HG03378 (cell line): ENCODE measurements at regions not wholly inside any gene's neighbourhood (a gene's known extent, or its start where the extent isn't known, plus 50 kb on each side); places are given as distances from the start of the nearest gene placed in this dataset.

Experiments
- ATAC-seq: cut with Tn5 transposase; IDR thresholded peaks from one replicate; pipeline ENCODE4 v1.9.1; 2021; ENCODE audit warnings: mild to moderate bottlenecking, moderate library complexity; ENCODE audit not compliant: unreplicated experiment

DNA sequence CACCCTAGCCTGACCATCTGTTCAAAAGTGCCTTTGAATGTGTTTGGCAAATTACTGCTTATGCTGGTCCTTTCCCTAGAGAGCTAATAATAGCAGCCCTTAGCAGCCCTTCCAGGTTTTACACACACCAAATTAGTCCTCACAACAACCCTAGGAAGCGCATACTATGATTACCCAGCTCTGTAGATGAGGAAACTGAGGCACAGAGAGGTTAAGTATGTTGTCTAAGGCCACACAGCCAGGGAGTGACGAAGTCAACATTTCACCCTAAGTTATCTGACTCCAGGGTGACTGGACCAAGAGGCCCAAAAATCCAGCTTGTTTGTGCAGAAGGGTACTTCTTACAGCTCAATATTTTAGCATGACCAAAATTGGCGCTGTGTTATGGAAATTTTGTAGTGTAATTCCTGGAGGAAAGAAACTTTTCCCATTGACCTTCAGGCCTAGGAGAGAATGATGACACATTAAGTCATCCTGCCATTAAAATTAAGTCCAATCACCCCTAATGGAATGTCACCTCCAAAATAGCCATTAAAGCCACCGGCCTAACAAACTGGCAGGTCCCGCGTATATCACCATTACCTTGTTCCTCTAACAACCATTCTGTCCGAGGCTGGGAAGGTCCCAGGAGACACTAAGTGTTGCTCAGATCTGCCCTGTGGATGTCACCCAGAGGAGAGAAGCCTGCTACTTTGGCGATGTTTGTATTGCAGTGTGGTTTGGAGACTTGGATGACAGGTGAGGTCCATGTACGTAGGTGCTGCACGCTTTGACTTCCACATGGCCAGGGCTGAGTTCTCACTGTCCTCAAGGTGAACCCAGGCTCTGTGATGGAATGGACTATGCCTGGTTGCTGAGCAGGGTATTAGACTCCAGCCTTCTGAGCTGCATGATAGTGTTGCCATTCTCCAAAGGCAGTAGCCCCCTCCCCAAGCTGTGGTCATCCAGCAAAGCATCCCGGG lies 258.3 kb downstream of the TOMM20 start:
- ATAC-seq: no peak

DNA sequence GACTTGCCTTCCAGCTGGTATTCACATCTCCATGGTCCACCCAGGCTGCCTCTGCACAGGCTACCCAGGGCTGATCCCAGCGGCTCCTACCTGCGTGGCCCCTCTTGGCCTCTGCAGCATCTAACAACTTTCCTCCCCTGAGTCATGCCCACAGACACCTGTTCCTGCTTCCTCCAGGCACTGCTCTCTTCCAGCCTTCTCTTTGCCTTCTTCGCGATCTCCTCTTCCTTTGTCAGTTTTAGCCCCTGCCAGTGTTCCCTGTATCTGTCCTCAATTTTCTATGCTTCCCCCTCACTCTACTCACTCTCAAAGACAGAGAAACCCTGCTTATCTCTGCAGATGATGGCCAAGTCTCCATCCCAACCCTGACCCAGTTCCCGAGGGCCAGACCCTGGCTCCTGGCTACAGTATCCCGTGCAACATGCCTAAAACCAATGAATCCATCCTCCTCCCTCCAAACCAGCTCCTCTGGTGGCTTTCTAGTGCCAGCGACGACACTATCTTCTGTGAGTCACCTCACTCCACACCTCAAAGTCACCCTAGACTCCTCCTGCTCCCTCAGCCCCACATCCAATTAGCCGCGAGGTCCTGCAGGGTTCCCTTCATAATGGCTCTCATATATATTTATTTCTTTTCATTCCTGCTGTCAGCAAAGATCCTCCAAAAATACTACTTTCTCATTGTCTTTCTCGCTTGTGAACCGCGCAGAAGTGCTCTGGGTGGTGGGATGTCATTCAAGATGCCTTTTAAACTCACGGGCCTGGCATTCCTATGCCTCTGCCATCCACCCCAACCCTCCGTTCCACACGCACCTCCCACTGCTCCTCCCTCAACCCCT lies 259.2 kb downstream of the TOMM20 start:
- no peak for ATAC-seq

DNA sequence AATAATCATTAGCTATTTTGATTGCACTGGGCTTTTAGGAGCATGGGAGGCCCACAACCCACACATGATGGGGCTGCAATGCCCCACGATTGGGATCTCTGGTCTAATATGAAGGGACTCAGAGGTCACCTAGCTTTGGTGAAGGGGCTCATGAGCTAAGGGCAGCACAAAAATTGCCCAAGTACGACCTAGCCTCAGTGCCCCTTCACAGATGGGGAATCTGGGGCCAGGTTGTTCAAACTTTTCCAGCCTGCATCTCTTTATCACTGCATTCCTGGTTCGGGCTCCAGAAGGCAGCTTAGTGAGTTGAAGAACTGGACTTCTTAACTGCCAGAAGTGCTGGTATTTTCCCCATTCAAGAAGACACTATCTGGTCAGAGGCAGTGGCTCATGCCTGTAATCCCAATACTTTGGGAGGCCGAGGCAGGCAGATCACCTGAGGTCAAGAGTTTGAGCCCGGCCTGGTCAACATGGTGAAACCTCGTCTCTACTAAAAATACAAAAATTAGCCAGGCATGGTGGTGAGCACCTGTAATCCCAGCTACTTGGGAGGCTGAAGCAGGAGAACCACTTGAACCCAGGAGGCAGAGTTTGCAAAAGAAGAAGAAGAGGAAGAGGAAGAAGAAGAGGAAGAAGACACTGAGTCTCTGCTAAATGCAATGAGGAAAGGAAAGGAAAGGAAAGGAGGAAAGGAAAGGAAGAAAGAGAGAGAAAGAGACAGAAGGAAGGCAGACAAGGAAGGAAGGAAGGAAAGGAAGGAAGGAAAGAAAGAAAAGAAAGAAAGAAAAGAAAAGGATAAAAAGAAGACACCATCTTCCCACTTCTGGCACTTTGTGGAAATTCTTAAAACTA lies 258.5 kb upstream of the IRF2BP2 start:
- ATAC-seq: no peak

DNA sequence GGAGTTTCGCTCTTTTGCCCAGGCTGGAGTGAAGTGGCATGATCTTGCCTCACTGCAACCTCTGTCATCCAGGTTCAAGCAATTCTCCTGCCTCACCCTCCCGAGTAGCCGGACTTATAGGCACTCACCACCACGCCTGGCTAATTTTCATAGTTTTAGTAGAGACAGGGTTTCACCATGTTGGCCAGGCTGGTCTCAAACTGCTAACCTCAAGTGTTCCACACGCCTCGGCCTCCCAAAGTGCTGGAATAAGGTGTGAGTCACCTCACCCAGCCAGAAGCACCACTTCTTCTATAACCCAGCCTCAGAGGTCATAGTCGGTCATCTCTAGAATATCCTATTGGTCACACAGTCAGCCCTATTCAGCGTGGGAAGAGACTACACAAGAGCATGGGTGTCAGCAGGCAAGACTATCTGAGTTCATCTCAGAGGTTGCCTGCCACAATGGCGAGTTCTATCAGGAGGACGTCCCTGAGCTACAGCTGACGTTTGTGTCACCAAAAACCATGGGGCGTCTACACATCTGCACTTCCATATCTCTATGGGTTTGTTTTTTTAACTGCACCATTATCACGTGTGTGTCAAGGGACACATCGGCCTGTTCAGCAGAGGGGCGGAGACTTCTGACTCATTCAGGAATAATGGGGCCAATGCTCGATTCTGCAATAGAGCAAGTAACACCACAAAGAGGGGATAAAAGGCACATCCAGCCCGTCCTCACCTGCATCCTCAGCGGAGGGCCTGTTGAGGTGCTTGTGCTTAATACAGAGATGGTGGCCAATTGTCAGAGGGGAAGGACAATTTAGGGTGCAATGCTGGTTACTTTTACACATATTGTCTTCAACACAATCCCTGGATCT lies 256.3 kb upstream of the IRF2BP2 start:
- no peak for ATAC-seq

DNA sequence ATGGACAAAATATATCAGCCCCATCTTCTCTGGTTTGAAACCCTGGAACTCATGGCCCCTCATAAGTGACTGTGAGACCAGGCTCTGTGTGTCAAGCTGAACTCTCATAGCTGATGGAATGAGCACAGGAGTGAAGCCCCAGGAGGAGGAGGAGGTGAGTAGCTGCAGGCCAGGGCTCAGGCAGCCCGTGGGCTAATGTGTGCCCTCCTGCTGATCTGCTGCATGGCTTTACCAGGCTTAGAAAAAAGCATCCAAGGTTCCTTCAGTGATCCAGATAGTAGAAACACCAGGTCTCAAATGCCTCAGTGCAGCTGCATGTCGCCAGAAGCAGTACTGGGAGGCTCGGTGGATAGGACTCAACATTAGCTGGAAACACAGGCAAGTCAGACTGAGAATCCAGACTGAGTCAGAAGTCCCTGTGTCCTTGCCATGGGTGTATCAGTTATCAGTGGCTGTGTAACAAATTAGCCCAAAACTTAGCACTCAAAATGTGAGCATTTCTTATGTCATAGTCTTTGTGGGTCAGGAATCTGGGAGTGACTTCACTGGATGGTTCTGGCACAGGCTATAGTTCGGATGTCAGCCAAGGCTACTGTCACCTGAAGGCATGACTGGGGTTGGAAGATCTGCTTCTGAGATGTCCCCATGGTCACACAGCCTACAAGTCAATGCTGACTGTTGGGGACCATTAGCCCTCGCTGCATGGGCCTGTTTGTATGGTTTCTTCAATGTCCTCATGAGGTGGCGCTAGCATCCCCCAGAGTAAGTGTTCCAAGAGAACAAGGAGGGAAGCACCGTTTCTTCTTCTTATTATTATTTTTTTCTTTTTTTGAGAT lies 255.4 kb upstream of the IRF2BP2 start:
- no peak for ATAC-seq

DNA sequence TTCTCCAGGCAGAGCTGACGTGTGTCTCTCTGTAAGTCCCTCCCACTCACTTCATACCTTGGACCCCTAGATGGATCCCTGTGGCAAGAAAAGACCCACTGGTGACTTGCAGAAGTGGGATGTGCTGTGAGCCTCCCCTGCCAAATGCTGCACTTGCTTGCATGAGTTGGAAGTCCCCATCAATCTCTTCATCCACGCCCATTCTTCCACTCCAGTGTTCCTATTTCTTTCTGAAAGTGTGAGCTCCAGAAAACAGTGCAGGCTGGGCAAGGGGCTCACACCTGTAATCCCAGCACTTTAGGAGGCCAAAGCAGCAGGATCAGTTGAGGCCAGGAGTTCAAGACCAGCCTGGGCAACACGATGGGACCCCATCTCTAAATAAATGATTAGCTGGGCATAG lies 254.1 kb upstream of the IRF2BP2 start:
- no peak for ATAC-seq

DNA sequence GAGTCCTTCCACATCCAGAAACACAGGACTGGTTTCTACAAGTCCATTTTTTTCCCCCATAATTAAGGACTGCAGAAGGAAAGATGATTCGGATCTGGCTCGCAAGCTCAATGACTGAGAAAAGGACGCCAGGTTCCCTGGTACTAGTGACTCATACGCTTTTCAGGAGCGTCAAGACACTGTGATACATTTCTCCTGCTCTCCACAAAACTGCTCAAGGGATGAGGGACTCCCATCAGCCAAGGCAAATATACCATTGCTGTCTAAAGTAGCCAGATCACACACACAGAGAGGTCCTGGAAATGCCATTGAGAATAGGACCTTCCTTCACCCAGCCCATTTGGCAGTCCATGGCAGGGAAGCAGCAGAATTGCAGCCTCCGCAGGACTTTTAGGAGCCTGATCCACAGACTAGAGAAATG lies 253.6 kb upstream of the IRF2BP2 start:
- ATAC-seq: no peak

DNA sequence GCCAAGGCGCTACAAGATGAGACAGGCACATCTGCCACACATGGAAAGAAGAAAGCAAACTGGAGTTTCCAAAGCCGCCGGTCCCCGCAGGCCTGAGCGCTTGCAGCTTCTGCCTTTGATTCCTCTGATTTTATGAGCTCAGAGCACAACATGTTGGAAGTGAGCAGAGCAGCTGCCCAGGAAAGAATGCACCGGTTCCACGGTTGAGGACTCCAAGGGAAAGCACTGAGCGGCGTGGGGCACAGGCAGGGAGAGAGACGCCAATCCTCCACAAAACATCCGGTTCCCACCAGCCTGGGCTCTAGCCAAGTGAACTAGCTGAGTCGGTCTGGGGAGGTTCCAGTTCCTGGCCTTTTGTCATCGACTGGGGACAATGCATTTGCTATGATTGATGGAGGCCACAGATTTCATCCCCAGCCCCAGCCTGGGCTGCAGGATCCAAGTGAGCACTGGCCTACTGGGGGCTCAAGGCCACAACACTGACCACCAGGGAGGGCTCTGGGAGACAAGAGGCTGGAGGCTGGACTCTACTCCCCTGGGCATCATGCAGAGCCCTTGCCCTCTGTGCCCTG lies 253.1 kb upstream of the IRF2BP2 start:
- ATAC-seq: no peak

DNA sequence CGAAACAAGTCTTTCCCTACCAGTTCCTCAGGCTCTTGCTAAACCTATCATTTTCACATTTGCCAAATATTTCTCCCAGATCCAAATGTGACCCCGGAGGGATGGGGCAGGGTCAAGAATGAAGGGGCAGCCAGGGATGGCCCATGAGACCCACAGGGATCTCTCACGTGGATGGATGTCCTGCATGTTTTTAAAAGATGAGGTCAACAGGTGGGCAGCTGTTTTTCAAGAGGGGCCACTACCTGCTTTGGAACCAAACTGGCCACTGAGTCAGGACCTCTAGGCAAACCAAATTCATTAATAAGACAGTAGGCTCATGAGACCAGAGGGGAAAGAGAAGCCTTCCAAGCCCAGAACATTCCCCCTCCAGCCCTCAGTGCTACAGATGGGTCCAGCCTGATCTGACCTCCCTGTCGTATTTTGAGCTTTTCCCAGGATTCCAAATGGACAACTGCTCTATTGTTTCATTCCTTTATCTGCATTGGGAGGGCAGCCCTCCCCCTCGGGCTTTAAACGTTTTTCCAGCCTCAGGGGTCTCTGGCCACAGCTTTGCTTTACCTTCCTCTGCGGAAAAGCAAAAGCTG lies 252.5 kb upstream of the IRF2BP2 start:
- ATAC-seq: no peak

DNA sequence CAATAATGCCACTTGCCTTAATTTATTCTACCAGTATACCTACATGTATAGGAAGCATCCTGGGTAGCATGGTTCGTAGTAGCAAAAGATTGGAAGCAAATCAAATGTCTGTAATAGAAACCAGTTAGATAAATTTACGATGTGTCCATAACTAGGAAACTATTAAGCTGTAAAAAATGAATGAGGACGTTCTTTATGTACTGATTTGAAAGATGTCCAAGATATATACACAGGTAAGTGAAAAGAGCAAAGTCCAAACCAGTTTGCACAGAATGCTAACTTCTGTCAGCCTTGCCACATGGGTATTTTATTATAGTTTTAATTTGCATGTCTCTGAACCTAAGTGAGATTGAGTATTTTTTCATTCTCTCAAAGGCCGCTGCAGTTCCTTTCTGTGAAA lies 251.8 kb upstream of the IRF2BP2 start:
- no peak for ATAC-seq

DNA sequence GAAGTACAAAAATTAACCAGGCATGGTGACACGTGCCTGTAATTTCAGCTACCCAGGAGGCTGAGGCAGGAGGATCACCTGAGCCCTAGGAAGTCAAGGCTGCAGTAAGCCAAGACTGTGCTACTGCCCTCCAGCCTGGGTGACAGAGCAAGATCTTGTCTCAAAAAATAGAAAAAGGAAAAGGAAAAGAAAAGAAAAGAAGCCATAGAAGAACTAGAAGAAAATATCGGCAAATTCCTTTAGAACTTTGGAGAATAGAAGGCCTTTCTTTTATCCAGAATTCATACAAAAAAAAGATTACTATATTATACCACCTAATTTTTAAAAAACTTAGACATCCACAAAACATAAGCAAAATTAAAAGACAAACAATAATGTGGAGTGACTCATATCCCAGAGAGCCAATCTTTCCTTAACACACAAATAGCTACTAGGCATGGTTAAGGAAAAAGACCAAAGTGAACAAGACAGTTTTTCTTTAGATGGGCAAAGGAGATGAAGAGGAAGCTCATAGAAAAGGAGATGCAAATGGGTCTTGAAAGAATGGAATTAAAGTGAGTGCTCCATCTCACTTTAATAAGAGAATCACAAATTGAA lies 251.1 kb upstream of the IRF2BP2 start:
- no peak for ATAC-seq

DNA sequence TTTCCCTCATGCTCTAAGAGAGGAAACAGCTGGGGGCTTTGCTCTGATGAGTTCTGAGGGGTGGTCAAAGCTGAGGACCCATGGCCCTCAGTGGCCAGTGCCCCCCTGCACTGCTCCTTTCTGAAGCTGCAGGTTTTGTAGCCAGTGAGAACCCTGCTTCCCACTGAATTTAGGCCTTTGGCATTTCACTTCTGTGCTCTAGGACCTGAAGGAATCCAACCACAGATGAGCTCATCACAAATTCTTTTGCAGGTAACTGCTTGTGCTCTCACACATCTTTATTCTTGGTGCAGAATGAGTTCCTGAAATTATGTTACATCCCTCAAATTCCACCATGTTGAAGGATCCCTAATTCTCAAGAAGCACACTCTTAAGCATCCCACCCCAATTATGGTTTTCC lies 248.7 kb upstream of the IRF2BP2 start:
- ATAC-seq: no peak

DNA sequence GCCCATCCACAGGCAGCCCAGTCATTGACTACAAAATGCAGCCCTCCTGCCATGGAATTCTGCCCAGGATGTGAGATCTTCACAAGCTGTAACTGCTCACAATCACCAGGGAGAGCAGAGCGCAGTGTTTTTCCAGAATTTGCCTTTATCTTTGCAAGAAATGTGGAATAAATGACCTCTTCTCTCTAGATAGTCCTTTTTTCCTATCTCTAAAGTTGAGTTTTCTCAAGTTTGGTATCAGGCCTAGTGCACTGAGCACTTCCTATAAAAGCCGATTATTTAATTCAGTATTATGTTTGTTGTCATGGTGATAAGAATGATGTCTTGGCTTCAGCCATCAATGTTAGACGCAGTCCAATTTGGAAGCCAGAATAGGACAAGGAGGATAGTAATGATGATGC lies 246.9 kb upstream of the IRF2BP2 start:
- ATAC-seq: no peak

DNA sequence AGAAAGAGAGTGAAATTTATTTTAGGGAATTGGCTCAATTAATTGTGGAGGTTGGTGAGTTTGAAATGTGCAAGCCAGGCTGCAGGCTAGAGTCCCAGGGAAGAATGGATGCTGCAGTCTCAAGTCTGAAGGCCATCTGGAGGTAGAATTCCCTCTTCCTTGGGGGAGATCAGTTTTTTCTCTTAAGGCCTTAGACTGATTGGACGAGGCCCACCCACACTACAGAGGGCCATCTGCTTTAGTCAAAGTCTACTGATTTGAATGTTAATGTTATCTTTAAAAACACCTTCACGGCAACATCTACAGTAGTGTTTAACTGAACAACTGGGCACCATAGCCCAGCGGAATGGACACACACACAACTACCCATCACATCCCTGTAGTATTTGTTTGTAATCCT lies 245.9 kb upstream of the IRF2BP2 start:
- ATAC-seq: no peak

DNA sequence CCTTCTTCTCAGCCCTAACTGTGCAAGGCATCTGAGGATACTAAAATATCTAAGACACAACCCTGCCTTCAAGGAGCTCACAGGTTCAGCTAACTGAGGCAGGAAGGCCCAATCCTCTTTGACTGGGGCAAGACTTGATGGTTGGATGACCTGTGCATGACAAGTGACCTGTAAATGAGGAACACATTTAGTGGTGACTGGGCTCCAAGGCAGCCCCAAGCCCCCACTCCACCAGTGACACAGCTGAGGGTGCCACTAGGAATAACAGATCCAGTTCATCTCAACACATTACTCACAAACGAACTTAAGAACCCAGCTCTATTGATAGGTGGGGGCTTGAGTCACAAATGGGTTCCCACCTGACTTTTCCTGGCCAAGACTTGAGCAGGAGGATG lies 244.7 kb upstream of the IRF2BP2 start:
- ATAC-seq: no peak

DNA sequence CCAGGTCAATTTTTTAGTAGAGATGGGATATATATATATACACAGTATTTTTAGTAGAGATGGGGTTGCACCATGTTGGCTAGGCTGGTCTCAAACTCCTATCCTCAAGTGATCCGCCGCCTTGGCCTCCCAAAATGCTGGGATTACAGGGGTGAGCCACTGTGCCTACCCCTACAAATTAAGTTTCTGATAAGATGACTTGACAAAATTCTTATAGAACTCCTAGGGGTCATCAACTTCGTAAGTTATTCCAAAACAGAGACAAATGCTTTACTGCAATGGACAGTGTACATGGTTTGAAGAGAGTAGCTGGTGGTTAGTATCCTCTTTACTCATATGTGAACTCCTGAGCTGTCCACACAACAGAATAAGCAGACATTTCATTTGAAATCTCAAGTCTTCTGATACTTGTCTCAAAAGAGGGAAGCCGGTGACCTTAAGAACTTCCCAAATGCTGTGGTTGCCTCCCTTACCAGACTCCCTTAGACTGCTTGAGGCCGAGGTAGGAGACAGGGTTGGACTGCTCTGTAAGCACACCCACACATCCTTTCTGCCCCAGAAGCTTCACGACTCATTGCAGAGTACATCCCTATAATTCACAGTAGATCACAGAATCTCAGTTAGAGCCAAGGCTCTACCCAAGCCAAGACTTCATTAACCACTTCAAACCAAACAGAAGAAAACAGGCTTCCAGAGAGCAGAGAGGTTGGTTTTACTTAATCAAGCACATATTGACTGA lies 244.1 kb upstream of the IRF2BP2 start:
- ATAC-seq: no peak

DNA sequence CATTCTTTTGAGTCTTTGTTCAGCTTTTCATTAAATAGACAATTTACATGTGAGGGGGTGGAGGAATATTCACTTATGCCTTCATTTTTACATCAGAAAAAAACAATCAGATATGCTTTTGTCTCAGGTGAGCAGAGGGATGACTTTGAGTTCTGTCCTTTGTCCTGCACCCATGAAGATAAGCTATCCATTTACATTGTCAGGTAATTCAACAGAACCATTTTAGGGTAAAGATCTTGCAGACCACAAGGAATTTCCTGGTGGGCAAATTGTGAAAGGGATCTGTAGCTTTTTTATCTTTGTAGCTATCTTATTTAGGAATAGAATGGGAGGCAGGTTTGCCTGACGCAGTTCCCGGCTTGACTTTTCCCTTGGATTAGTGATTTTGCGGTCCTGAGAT lies 242.7 kb upstream of the IRF2BP2 start:
- no peak for ATAC-seq
